GM23338 (cell line): ENCODE measurements at regions not wholly inside any gene's neighbourhood (a gene's known extent, or its start where the extent isn't known, plus 50 kb on each side); places are given as distances from the start of the nearest gene placed in this dataset.

Experiments used
- ATAC-seq: fragments of 200-7000 bp; cut with Tn5 transposase; 3 replicates; pipeline ENCODE4 v1.9.1; 2020
- DNase-seq: peaks from one replicate; pipeline ENCODE4 v3.0.0-alpha.2; 2015; ENCODE audit warnings: low spot score
- H2AFZ ChIP-seq: fragments of 200-600 bp; sonication (generic); 2 replicates; pipeline ENCODE4 v1.8.0; 2016; ENCODE audit warnings: antibody characterized with exemption, mild to moderate bottlenecking, moderate library complexity
- H3F3A ChIP-seq: fragments of 200-600 bp; sonication (generic); replicated peaks from 2 replicates; pipeline ENCODE4 v1.8.0; 2017; ENCODE audit warnings: antibody characterized with exemption, mixed run types, low read depth
- H3K27ac ChIP-seq: fragments of 200-600 bp; sonication (generic); 2 replicates; pipeline ENCODE4 v1.6.1; 2016; ENCODE audit warnings: low read depth
- H3K27me3 ChIP-seq: fragments of 200-600 bp; sonication (generic); 2 replicates; pipeline ENCODE4 v1.8.0; 2016; ENCODE audit warnings: mild to moderate bottlenecking, mixed run types, moderate library complexity; ENCODE audit not compliant: insufficient read depth
- H3K36me3 ChIP-seq: fragments of 200-600 bp; sonication (generic); 2 replicates; pipeline ENCODE4 v1.8.0; 2016; ENCODE audit warnings: mild to moderate bottlenecking; ENCODE audit not compliant: insufficient read depth
- H3K4me1 ChIP-seq: fragments of 200-600 bp; sonication (generic); 2 replicates; pipeline ENCODE4 v1.8.0; 2016; ENCODE audit warnings: mild to moderate bottlenecking, moderate library complexity; ENCODE audit not compliant: insufficient read depth
- H3K4me2 ChIP-seq: fragments of 200-600 bp; sonication (generic); 2 replicates; pipeline ENCODE4 v1.7.1; 2017; ENCODE audit warnings: mixed run types
- H3K4me3 ChIP-seq: fragments of 200-600 bp; sonication (generic); 2 replicates; pipeline ENCODE4 v1.6.1; 2016; ENCODE audit warnings: mixed run types
- H3K79me2 ChIP-seq: fragments of 200-600 bp; sonication (generic); replicated peaks from 2 replicates; pipeline ENCODE4 v1.8.0; 2017; ENCODE audit warnings: mild to moderate bottlenecking; ENCODE audit not compliant: insufficient read depth
- H3K9me2 ChIP-seq: fragments of 200-600 bp; sonication (generic); 2 replicates; pipeline ENCODE4 v1.8.0; 2017; ENCODE audit not compliant: insufficient read depth
- H4K20me1 ChIP-seq: fragments of 200-600 bp; sonication (generic); replicated peaks from 2 replicates; pipeline ENCODE4 v1.8.0; 2017; ENCODE audit warnings: mild to moderate bottlenecking; ENCODE audit not compliant: insufficient read depth
- H3K27ac Mint-ChIP-seq: 2 replicates; pipeline ENCODE4 v1.8.0; 2020; ENCODE audit warnings: inconsistent platforms, mild to moderate bottlenecking, moderate library complexity, mixed read lengths
- H3K27me3 Mint-ChIP-seq: 3 replicates; pipeline ENCODE4 v1.8.0; 2022; ENCODE audit warnings: low read depth, mild to moderate bottlenecking, moderate library complexity, mixed read lengths, inconsistent platforms; ENCODE audit not compliant: insufficient read depth, poor library complexity
- H3K36me3 Mint-ChIP-seq: 3 replicates; pipeline ENCODE4 v1.8.0; 2021; ENCODE audit warnings: low read depth, mild to moderate bottlenecking, inconsistent platforms, moderate library complexity, mixed read lengths
- H3K4me1 Mint-ChIP-seq: 3 replicates; pipeline ENCODE4 v1.8.0; 2020; ENCODE audit warnings: mild to moderate bottlenecking, inconsistent platforms, mixed read lengths
- H3K4me3 Mint-ChIP-seq: 3 replicates; pipeline ENCODE4 v1.8.0; 2021; ENCODE audit warnings: moderate library complexity, mild to moderate bottlenecking, inconsistent platforms, mixed read lengths
- H3K9me3 Mint-ChIP-seq: 3 replicates; pipeline ENCODE4 v1.8.0; 2020; ENCODE audit warnings: moderate library complexity, mild to moderate bottlenecking, inconsistent platforms, mixed read lengths
- CREB1 ChIP-seq: fragments of 250-450 bp; sonication (Bioruptor Pico); IDR thresholded peaks from 2 replicates; pipeline ENCODE4 v1.5.0; 2020; ENCODE audit warnings: low read depth, mild to moderate bottlenecking, moderate library complexity
- CTCF ChIP-seq, 2 experiments: fragments of 200-600 bp in 1 of 2; sonication (generic) in 1 of 2; conservative IDR thresholded peaks; 2 replicates each; pipeline versions ENCODE4 v1.5.1 to v1.6.1; 2016 to 2017; ENCODE audit warnings: antibody characterized with exemption in 2 of 2, low read depth in 2 of 2, mild to moderate bottlenecking in 2 of 2, moderate library complexity in 1 of 2
- ETS1 ChIP-seq: IDR thresholded peaks from 2 replicates; pipeline ENCODE4 v1.6.1; 2016; ENCODE audit warnings: antibody characterized with exemption
- EZH2 ChIP-seq: fragments of 200-600 bp; sonication (generic); IDR thresholded peaks from one replicate; pipeline ENCODE4 v1.8.0; 2017; ENCODE audit warnings: antibody characterized with exemption, mild to moderate bottlenecking, low read depth; ENCODE audit not compliant: unreplicated experiment
- EZH2phosphoT487 ChIP-seq: fragments of 200-600 bp; sonication (generic); IDR thresholded peaks from one replicate; pipeline ENCODE4 v1.8.1; 2018; ENCODE audit warnings: antibody characterized with exemption; ENCODE audit not compliant: unreplicated experiment
- JUNB ChIP-seq: IDR thresholded peaks from one replicate; pipeline ENCODE4 v1.6.1; 2016; ENCODE audit warnings: antibody characterized with exemption; ENCODE audit not compliant: unreplicated experiment
- NANOG ChIP-seq: IDR thresholded peaks from 2 replicates; pipeline ENCODE4 v1.6.1; 2016; ENCODE audit warnings: antibody characterized with exemption, borderline replicate concordance
- POLR2AphosphoS5 ChIP-seq: IDR thresholded peaks from 2 replicates; pipeline ENCODE4 v1.6.1; 2016; ENCODE audit warnings: antibody characterized with exemption, low read depth
- REST ChIP-seq: IDR thresholded peaks from one replicate; pipeline ENCODE4 v1.6.1; 2018; ENCODE audit warnings: antibody characterized with exemption; ENCODE audit not compliant: unreplicated experiment
- STAT1 ChIP-seq: IDR thresholded peaks from one replicate; pipeline ENCODE4 v1.6.1; 2016; ENCODE audit warnings: antibody characterized with exemption; ENCODE audit not compliant: unreplicated experiment
- ZNF114 ChIP-seq: fragments of 250-450 bp; sonication (Bioruptor Pico); IDR thresholded peaks from 2 replicates; pipeline ENCODE4 v1.5.0; 2020; ENCODE audit warnings: mild to moderate bottlenecking, moderate library complexity
- ZNF331 ChIP-seq: fragments of 250-450 bp; sonication (Bioruptor Pico); IDR thresholded peaks from 2 replicates; pipeline ENCODE4 v1.5.0; 2020; ENCODE audit warnings: low read depth, mild to moderate bottlenecking, moderate library complexity
- ZNF462 ChIP-seq: fragments of 250-450 bp; sonication (Bioruptor Pico); IDR thresholded peaks from 2 replicates; pipeline ENCODE4 v1.5.0; 2020; ENCODE audit warnings: mild to moderate bottlenecking, moderate library complexity

GRCh38 chr9:82320566-82320965 is 332.0 kb downstream of the SPATA31D1 start:
- no peaks in the 10 kb centered on the region for H3K4me1 Mint-ChIP-seq
- Histone ChIP-seq H3K79me2 (no peaks in the 10 kb centered on the region), H3K9me2 (peaks cover 3% of the 10 kb centered on the region; the same call in 1 of the 2 replicates), H2AFZ (no peak overlapping the region), H3K4me3 (no peak overlapping the region), H3K4me2 (no peak overlapping the region), H3K36me3 (no peaks in the 10 kb centered on the region), H3K27ac (no peak overlapping the region), H3K27me3 (no peaks in the 10 kb centered on the region), H4K20me1 (no peaks in the 10 kb centered on the region), H3F3A (no peaks in the 10 kb centered on the region), H3K4me1 (no peaks in the 10 kb centered on the region)
- H3K4me3 Mint-ChIP-seq: no peak overlapping the region
- peaks cover 2% of the 10 kb centered on the region for H3K27me3 Mint-ChIP-seq
- H3K27ac Mint-ChIP-seq: no peak overlapping the region
- no peaks in the 10 kb centered on the region; the same call in 2 of the 3 replicates for H3K36me3 Mint-ChIP-seq
- DNase-seq: no peak
- TF ChIP-seq JUNB (no peak), POLR2AphosphoS5 (no peak), ZNF462 (CRISPR knock-in tag) (no peak), ETS1 (no peak), REST (no peak), STAT1 (no peak), CREB1 (CRISPR knock-in tag) (no peak), NANOG (no peak), ZNF331 (CRISPR knock-in tag) (no peak), ZNF114 (CRISPR knock-in tag) (no peak), EZH2phosphoT487 (no peak), CTCF (conservative IDR thresholded peaks at IDR 0.05; ENCODE audit: low read depth in 2 of 2) (no peak), EZH2 (no peak)
- ATAC-seq: no peak
- peaks cover 13% of the 10 kb centered on the region; the same call in 2 of the 3 replicates for H3K9me3 Mint-ChIP-seq
